ENCODE measurements at regions not wholly inside any gene's neighbourhood (a gene's known extent, or its start where the extent isn't known, plus 50 kb on each side); places are given as distances from the start of the nearest gene placed in this dataset.

- Mint-ChIP-seq H3K4me3 (peak overlapping the region in 1 of 8 donors; percentile 26), H3K27ac (no peak overlapping the region)
These were observed 64.7 kb upstream of the ANK3 start for GRCh38 chr10:60454336-60454735.

GRCh38 chr10:60453036-60453435 is 63.4 kb upstream of the ANK3 start:
- Mint-ChIP-seq H3K4me1 (peaks cover 17 to 21% (median 20%) of the 10 kb centered on the region in 3 donors), H3K27me3 (no peaks in the 10 kb centered on the region), H3K27ac (peak overlapping the region in 2 of 6 donors; percentile 10 to 35), H3K4me3 (no peak overlapping the region), H3K36me3 (no peaks in the 10 kb centered on the region), H3K9me3 (no peaks in the 10 kb centered on the region)
- ATAC-seq (ENCODE audit: low read depth in 2 of 2) (no peak), DNase-seq (no peak)

More at GRCh38 chr10:60454336-60454735, 64.7 kb upstream of the ANK3 start:
- no peaks in the 10 kb centered on the region for H3K36me3 Mint-ChIP-seq
- ATAC-seq (ENCODE audit: low read depth in 2 of 2) (no peak), DNase-seq (no peak)
- no peaks in the 10 kb centered on the region for H3K27me3 Mint-ChIP-seq
- H3K9me3 Mint-ChIP-seq: no peaks in the 10 kb centered on the region
- peaks cover 17 to 21% (median 20%) of the 10 kb centered on the region in 3 donors for H3K4me1 Mint-ChIP-seq

- DNase-seq (no peak), ATAC-seq (ENCODE audit: low read depth in 2 of 2) (no peak)
- Mint-ChIP-seq H3K4me3 (no peak overlapping the region), H3K27me3 (no peaks in the 10 kb centered on the region), H3K27ac (peak overlapping the region in 2 of 6 donors; percentile 2 to 64), H3K36me3 (no peaks in the 10 kb centered on the region), H3K9me3 (no peaks in the 10 kb centered on the region), H3K4me1 (peaks cover 24 to 30% (median 27%) of the 10 kb centered on the region in 3 donors)
These were observed 60.6 kb upstream of the ANK3 start for GRCh38 chr10:60450291-60450690.

- H3K27me3 Mint-ChIP-seq: no peaks in the 10 kb centered on the region
- no peak for ATAC-seq (ENCODE audit: low read depth in 2 of 2)
- peaks cover 14 to 18% (median 16%) of the 10 kb centered on the region in 3 donors for H3K4me1 Mint-ChIP-seq
- H3K27ac Mint-ChIP-seq: peak overlapping the region in 1 of 6 donors; percentile 61
- no peak for DNase-seq
- no peak overlapping the region for H3K4me3 Mint-ChIP-seq
- H3K9me3 Mint-ChIP-seq: no peaks in the 10 kb centered on the region
- H3K36me3 Mint-ChIP-seq: no peaks in the 10 kb centered on the region
These were observed 58.6 kb upstream of the ANK3 start for GRCh38 chr10:60448246-60448645.

GRCh38 chr10:60446851-60447250 is 57.2 kb upstream of the ANK3 start:
- no peaks in the 10 kb centered on the region for H3K9me3 Mint-ChIP-seq
- no peaks in the 10 kb centered on the region for H3K36me3 Mint-ChIP-seq
- peaks cover 7 to 10% (median 8%) of the 10 kb centered on the region in 3 donors for H3K4me1 Mint-ChIP-seq
- H3K4me3 Mint-ChIP-seq: peak overlapping the region in 6 of 8 donors; percentile 1 to 44 (median 28)
- ATAC-seq (ENCODE audit: low read depth in 2 of 2): peak in 1 of 2 donors; percentile 59
- H3K27me3 Mint-ChIP-seq: no peaks in the 10 kb centered on the region
- peak overlapping the region in 2 of 6 donors; percentile 15 to 22 for H3K27ac Mint-ChIP-seq
- no peak for DNase-seq

- H3K27me3 Mint-ChIP-seq: no peaks in the 10 kb centered on the region
- peak overlapping the region in 2 of 8 donors; percentile 24 to 44 for H3K4me3 Mint-ChIP-seq
- ATAC-seq (ENCODE audit: low read depth in 2 of 2): no peak
- peaks cover 7 to 10% (median 8%) of the 10 kb centered on the region in 3 donors for H3K4me1 Mint-ChIP-seq
- DNase-seq: no peak
- H3K36me3 Mint-ChIP-seq: no peaks in the 10 kb centered on the region
- no peaks in the 10 kb centered on the region for H3K9me3 Mint-ChIP-seq
- H3K27ac Mint-ChIP-seq: no peak overlapping the region
These were observed 56.6 kb upstream of the ANK3 start for GRCh38 chr10:60446070-60446833.

GRCh38 chr10:60444494-60445064 is 54.9 kb upstream of the ANK3 start:
- H3K36me3 Mint-ChIP-seq: no peaks in the 10 kb centered on the region
- H3K9me3 Mint-ChIP-seq: no peaks in the 10 kb centered on the region
- H3K27ac Mint-ChIP-seq: no peak overlapping the region
- H3K27me3 Mint-ChIP-seq: no peaks in the 10 kb centered on the region
- H3K4me3 Mint-ChIP-seq: no peak overlapping the region
- peaks cover 7 to 10% (median 8%) of the 10 kb centered on the region in 3 donors for H3K4me1 Mint-ChIP-seq
- no peak for ATAC-seq (ENCODE audit: low read depth in 2 of 2)
- DNase-seq: no peak

GRCh38 chr10:60443346-60443745 is 53.7 kb upstream of the ANK3 start:
- no peak overlapping the region for H3K4me3 Mint-ChIP-seq
- peak overlapping the region in 1 of 6 donors; percentile 54 for H3K27ac Mint-ChIP-seq
- peaks cover 7 to 10% (median 8%) of the 10 kb centered on the region in 3 donors for H3K4me1 Mint-ChIP-seq
- ATAC-seq (ENCODE audit: low read depth in 2 of 2) (no peak), DNase-seq (no peak)
- H3K36me3 Mint-ChIP-seq: no peaks in the 10 kb centered on the region
- no peaks in the 10 kb centered on the region for H3K9me3 Mint-ChIP-seq
- H3K27me3 Mint-ChIP-seq: no peaks in the 10 kb centered on the region

GRCh38 chr10:60441515-60441914 is 51.8 kb upstream of the ANK3 start:
- ATAC-seq (ENCODE audit: low read depth in 2 of 2) (no peak), DNase-seq (no peak)
- Mint-ChIP-seq H3K4me3 (no peak overlapping the region), H3K36me3 (no peaks in the 10 kb centered on the region), H3K4me1 (peaks cover 0 to 1% (median under 1%) of the 10 kb centered on the region in 3 donors), H3K27ac (no peak overlapping the region), H3K27me3 (no peaks in the 10 kb centered on the region), H3K9me3 (no peaks in the 10 kb centered on the region)

- Mint-ChIP-seq H3K4me1 (no peaks in the 10 kb centered on the region), H3K9me3 (no peaks in the 10 kb centered on the region), H3K27me3 (no peaks in the 10 kb centered on the region), H3K4me3 (no peak overlapping the region), H3K27ac (peak overlapping the region in 1 of 6 donors; percentile 76), H3K36me3 (no peaks in the 10 kb centered on the region)
- DNase-seq: no peak
- ATAC-seq (ENCODE audit: low read depth in 2 of 2): no peak
These were observed 50.0 kb upstream of the ANK3 start for GRCh38 chr10:60439641-60440040.
